NCI-H187 treated with DMSO at 0.1 percent for 48 hours (cell line): ENCODE measurements at regions not wholly inside any gene's neighbourhood (a gene's known extent, or its start where the extent isn't known, plus 50 kb on each side); places are given as distances from the start of the nearest gene placed in this dataset.

Source experiments
- DNase-seq: peaks from one replicate; lab custom pipeline; 2025; lab: John Stamatoyannopoulos, UW

DNA sequence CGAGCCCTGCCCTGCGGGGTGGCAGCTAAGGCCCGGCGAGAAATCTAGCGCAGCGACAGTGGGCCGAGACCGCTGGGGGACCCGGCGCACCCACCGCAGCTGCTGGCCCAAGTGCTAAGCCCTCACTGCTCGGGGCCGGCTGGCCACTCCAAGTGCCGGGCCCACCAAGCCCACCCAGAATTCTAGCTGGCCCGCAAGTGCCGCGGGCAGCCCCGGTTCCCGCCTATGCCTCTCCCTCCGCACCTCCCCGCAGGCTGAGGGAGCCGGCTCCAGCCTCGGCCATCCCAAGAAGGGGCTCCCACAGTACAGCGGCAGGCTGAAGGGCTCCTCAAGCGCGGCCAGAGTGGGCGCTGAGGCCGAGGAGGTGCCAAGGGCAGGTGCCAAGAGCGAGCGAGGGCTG lies 55.2 kb upstream of the RND3 start:
- DNase-seq = no peak

DNA sequence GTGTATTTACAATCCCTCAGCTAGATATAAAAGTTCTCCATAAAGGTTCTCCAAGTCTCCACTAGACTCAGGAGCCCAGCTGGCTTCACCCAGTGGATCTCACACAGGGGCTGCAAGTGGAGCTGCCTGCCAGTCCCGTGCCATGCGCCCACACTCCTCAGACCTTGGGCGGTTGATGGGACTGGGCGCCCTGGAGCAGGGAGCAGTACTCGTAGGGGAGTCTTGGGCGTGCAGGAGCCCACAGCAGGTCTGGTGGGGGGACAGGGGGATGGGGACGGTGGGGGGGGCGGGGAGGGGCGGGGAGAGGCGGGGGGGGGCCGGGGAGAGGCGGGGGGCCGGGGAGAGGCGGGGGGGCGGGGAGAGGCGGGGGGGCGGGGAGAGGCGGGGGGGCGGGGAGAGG lies 54.7 kb upstream of the RND3 start:
- no peak for DNase-seq

GRCh38 chr2:150538651-150539201 lies 51.3 kb upstream of the RND3 start:
- DNase-seq = no peak
